Urothelium cell line (cell line): ENCODE measurements at regions not wholly inside any gene's neighbourhood (a gene's known extent, or its start where the extent isn't known, plus 50 kb on each side); places are given as distances from the start of the nearest gene placed in this dataset.

Source experiments
- DNase-seq: peaks from one replicate; pipeline ENCODE4 v3.0.0; 2011; ENCODE audit warnings: low spot score, mixed read lengths
- FAIRE-seq: peaks from 2 replicates; lab custom pipeline; 2011; peaks lifted over from hg19 to GRCh38; lab: Jason Lieb, UNC

DNA sequence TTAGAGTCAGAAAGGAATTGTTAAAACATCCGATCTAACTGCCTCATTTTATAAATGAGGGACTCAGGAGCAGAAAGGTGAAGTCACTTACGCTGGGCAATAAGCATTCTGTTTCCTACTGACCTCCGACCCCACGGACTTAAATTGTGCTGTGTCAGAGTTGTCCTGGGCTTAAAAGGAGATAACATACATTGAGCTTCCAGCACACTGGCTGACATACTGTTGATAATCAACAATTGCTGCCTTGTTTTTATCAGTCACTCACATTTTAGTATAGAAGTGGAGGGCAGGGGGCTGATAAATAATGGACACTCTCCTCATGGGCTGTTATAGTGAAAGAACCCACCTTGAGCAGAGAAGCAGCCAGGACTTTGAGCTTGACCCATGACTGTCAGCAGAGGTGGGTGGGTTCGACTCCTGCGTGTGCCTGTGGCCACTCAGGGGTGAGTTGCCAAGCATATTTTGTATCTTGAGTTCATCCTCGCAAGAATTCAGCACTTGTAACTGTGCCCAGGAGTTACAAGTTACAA lies 166.5 kb upstream of the JARID2 start:
- DNase-seq, result no peak
- no peak for FAIRE-seq

DNA sequence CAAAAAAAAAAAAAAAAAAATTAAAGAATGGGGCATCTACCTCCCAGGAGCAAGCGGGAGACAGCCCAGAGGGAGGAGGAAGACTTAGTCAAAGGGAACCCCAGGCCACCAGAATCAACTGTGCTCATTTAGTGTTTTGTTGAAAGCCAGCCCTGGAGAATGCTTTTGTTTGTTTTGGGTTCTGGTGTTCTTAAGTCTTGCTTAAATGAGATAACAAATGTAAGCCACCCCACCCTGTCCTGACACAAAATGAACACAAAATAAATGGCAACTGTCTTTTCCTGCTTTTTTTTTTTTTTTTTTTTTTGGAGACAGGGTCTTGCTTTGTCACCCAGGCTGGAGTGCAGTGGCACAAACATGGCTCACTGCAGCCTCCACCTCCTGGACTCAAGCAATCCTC lies 165.0 kb upstream of the JARID2 start:
- DNase-seq, result no peak
- FAIRE-seq, result no peak

DNA sequence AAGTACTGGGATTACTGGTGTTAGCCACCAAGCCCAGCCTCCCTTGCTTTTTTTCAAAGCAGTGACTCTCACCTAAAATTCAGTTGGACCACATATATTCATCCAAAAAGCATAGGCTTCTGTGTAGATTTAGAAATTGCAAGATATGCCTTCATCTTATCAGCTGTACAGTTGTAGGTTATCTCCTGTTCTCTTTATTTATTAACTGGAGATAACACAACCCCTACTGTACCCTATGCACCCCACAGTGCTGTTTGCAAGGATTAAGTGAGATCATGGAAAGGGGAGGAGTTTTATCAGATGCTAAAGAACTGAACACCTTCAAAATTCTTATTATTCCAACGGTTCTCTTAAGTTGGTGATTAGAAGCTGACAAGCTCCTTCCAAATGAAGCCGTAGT lies 164.4 kb upstream of the JARID2 start:
- no peak for FAIRE-seq

GRCh38 chr6:15082708-15083107 lies 163.2 kb upstream of the JARID2 start:
- no peak for FAIRE-seq

More for the DNA sequence above, 164.4 kb upstream of the JARID2 start:
- no peak for DNase-seq

DNA sequence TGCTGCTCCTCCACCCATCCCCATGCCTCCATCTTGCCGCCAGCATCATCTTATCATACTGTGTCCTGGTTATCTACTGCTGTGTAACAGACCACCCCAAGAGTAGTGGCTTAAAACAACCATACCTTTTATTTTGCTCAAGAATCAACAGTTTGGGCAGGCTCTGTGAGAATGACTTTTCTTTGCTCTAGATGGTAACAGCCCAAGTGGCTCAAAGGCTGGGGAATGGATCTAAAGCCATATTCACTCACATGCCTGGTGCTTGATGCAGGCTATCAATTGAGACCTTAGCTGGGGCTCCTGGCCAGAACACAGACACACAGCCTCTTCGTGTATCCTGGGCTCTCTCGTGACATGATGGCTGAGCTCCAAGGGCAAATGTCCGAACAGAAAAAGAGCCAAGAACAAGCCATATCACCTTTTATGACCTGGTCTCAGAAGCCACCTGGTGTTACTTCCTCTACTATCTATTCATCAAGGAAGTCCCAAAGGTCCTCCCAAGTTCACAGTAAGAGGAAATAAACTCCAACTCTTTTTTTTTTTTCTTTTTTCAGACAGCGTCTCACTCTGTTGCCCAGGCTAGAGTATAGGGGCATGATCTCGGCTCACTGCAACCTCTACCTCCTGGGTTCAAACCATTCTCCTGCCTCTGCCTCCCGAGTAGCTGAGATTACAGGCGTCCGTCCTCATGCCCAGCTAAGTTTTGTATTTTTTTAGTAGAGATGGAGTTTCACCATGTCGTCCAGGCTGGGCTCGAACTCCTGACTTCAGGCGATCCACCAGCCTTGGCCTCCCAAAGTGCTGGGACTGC lies 159.3 kb upstream of the JARID2 start:
- no peak for DNase-seq
- no peak for FAIRE-seq

More at GRCh38 chr6:15082708-15083107, 163.2 kb upstream of the JARID2 start:
- no peak for DNase-seq

GRCh38 chr6:15087186-15087589 lies 158.7 kb upstream of the JARID2 start:
- DNase-seq, result no peak
- FAIRE-seq, result no peak

DNA sequence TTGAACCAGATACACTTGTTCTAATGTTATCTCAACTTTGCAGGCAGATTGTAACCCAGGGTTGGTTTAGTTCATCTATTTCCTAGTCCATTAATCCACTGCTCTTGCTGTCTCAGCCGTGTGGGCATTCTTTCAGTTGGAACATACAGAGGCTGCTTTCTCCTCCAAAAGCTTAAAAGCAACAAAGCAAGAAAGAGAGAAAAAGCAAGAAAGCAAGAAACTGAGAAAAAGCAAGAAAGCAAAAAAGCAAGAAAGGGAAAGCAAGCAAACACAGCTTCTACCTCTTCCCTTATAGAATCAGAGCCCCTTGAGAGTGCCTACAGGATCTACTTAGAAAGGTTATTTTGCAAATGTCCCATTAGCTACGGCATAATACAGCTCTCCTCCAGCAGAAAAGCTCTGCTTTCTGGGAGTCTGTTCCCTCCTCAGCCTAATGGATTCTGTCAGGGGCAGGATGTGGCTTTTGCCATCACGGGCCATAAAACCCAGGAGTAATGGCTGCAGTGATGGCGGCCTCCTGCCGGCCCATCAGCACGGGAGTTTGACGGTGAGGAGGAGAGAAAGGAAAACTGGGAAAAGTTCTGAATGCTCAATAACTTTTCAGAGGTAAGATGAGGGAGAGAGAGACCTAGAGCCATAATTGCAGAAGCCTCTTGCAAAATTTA lies 156.8 kb upstream of the JARID2 start:
- FAIRE-seq (no peak), DNase-seq (no peak)

DNA sequence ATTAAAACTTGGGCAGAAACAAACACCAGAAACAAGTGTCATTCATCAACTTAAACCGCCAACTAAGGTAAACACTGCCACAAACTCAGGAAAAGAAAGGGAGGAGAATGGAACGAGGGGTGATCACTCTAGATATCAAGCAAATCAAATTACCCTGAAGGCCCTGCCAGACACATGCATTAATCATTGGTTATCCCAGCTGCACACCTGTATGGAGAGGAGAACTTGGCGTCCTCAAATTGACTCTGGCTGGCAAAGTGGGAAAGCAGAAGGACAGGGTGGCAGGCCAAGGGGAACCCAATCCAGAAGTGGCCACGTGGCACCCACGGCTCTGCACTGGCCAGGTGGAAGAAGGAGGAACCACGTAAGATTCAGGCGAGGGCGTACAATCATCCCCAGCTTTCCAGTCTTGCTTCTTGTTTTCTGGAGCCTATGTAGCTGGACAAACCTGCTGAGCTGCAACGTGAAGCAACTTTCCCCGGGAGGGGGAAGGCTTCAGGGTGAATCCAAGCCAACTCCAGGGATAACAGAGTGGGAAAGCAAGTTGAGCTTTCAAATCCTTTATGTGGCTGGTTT lies 156.2 kb upstream of the JARID2 start:
- DNase-seq, result no peak
- FAIRE-seq, result no peak

- no peak for FAIRE-seq
- no peak for DNase-seq
Measured at GRCh38 chr6:15090145-15090579, 155.7 kb upstream of the JARID2 start.

- DNase-seq, result no peak
- no peak for FAIRE-seq
Measured at GRCh38 chr6:15090745-15091384, 155.0 kb upstream of the JARID2 start.

DNA sequence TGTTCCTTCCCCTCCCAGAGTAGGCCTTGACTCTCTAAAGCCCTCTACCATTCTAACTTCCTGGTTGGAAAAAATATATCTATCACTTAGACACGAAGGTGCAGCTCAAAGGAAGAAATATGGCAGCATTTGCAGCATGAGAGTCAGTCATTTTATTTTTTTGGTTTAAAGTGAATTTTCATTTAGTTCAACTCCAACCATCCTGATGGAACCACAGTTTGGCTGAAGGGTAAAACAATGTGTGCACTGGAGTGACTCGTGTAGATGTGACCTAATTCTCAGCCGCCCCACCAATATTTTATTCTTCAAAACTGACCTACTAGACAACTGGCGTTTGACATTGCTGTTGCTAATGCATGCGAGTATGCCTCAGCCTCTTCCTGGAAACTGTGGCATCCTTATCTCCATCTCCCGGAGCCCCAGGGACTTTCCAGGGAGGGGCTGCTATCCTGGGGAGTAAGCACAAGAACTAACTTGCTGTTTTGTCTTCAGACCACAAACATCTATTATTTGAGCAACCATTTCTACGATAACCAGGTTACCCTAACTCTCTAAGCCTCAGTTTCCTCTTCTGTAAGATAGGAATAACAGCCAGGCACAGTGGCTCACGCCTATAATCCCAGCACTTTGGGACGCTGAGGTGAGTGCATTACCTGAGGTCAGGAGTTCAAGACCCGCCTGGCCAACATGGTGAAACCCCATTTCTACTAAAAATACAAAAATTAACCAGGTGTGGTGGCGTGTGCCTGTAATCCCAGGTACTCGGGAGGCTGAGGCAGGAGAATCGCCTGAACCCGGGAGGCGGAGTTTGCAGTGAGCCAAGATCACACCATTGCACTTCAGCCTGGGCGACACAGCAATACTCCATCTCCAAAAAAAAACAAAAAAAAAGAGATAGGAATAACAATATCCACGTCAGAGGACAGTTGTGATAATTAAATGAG lies 148.7 kb upstream of the JARID2 start:
- FAIRE-seq (no peak), DNase-seq (no peak)

- FAIRE-seq (no peak), DNase-seq (no peak)
Measured at GRCh38 chr6:15101130-15101529, 144.7 kb upstream of the JARID2 start.

DNA sequence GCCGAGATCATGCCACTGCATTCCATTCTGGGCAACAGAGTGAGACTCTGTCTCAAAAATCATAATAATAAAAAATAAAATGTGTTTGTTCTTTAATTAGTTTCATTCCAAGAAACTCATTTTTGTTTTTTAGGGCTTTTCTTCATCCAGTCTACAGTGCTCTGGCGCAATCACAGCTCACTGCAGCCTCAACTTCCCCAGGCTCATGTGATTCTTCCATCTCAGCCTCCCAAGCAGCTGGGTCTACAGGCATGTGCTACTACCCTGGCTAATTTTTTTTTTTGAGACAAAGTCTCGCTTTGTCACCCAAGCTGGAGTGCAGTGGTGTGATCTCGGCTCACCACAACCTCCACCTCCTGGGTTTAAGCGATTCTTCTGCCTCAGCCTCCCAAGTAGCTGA lies 143.6 kb upstream of the JARID2 start:
- FAIRE-seq, result no peak

DNA sequence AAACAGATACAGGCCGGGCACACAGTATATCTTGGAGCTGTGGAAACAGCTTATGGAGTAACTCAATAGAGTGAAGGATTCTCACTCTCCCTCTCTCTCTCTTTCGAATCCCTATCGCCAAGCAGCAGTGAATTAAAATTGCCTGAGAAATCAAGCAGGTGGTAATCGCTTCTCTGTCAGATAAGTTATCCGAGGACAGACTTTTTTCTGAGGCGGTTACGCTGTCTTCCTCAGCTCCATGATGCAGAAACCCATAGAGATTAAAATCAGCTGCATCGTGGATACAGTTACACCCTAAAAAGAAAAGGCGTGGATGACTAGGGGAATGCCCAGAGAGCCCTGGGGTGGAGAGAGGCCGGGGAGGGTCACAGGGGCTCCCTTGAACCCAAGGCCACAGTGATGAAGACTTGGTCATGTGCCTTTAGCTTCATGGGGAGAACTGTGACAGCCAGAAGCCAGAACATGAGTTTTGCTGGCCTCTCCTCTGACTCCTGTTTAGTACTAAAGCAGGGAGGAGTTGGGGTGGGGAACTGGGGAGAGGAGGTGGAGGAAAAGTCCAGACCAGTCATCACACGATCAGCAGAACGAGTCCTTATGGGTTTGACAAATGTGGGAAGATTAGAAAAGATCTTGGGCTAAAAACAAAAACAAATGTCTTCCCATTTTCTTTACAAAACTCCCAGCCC lies 138.8 kb upstream of the JARID2 start:
- no peak for DNase-seq
- no peak for FAIRE-seq

More for the DNA sequence above, 143.6 kb upstream of the JARID2 start:
- DNase-seq, result no peak

- FAIRE-seq, result no peak
- no peak for DNase-seq
Measured at GRCh38 chr6:15107644-15108382, 138.1 kb upstream of the JARID2 start.

GRCh38 chr6:15108383-15108715 lies 137.5 kb upstream of the JARID2 start:
- no peak for DNase-seq
- FAIRE-seq, result no peak

DNA sequence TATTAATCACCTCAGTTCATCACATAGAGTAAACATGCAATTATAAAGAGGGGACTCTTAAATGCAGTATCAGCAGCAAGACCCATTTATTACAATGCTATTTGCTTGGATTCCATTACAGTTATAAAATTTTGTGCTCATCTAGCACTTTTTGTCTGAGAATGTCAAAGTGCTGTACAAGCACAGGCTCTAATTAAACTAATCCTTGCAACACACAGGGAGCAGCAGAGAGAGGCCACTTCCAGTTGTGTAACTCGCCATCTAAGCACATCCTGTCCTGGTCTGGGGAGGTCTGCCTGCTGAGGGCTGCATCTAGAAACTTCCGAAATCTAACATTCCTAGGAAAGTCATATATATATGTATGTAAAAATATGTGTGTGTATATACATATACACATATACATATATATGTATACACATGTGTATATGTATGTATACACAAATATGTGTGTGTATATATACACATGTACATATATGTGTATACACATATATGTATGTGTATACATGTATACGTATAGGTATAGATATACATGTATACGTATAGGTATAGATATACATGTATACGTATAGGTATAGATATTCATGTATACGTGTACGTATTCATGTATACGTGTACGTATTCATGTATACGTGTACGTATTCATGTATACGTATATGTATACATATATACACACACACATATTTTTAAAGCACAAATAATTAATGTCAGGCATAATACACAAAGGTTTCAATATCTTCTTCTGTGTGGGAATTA lies 136.4 kb upstream of the JARID2 start:
- DNase-seq, result no peak
- FAIRE-seq, result no peak

- DNase-seq (no peak), FAIRE-seq (no peak)
Measured at GRCh38 chr6:15110726-15111354, 135.0 kb upstream of the JARID2 start.
